ENCODE measurements at regions not wholly inside any gene's neighbourhood (a gene's known extent, or its start where the extent isn't known, plus 50 kb on each side); places are given as distances from the start of the nearest gene placed in this dataset.
"Not testable (repeated sequence)": the region's sequence is repeated elsewhere in the genome, so short reads cannot be mapped to it uniquely, and the experiment has no call there.

GRCh38 chr11:119566319-119566718 lies 143.3 kb upstream of the THY1 start:
- Mint-ChIP-seq H3K4me1 (no peaks in the 10 kb centered on the region), H3K9me3 (peaks cover 1% of the 10 kb centered on the region), H3K4me3 (no peak overlapping the region), H3K27ac (no peak overlapping the region), H3K27me3 (peaks cover 28% of the 10 kb centered on the region), H3K36me3 (no peaks in the 10 kb centered on the region)
- POLR2A ChIA-PET, result no interaction called here
- DNase-seq, result no peak
- ATAC-seq (ENCODE audit: low read depth), result no peak

- H3K36me3 Mint-ChIP-seq; H3K4me1 Mint-ChIP-seq; H3K9me3 Mint-ChIP-seq; H3K4me3 Mint-ChIP-seq; H3K27ac Mint-ChIP-seq; ATAC-seq (ENCODE audit: low read depth); POLR2A ChIA-PET; DNase-seq: not testable (repeated sequence)
- peaks cover 23% of the 10 kb centered on the region for H3K27me3 Mint-ChIP-seq
Observed at GRCh38 chr11:119565693-119566092, 142.7 kb upstream of the THY1 start.

- no peak overlapping the region for H3K4me3 Mint-ChIP-seq
- no peak overlapping the region for H3K27ac Mint-ChIP-seq
- peaks cover 23% of the 10 kb centered on the region for H3K27me3 Mint-ChIP-seq
- H3K36me3 Mint-ChIP-seq, result no peaks in the 10 kb centered on the region
- H3K9me3 Mint-ChIP-seq, result peaks cover 4% of the 10 kb centered on the region
- H3K4me1 Mint-ChIP-seq, result no peaks in the 10 kb centered on the region
- DNase-seq, result no peak
- ATAC-seq (ENCODE audit: low read depth), result no peak
- POLR2A ChIA-PET, result no interaction called here
Observed at GRCh38 chr11:119560961-119561360, 138.0 kb upstream of the THY1 start.

- peaks cover 23% of the 10 kb centered on the region for H3K27me3 Mint-ChIP-seq
- peaks cover 5% of the 10 kb centered on the region for H3K9me3 Mint-ChIP-seq
- DNase-seq, result no peak
- POLR2A ChIA-PET, result no interaction called here
- H3K36me3 Mint-ChIP-seq, result no peaks in the 10 kb centered on the region
- H3K27ac Mint-ChIP-seq, result no peak overlapping the region
- no peak for ATAC-seq (ENCODE audit: low read depth)
- no peaks in the 10 kb centered on the region for H3K4me1 Mint-ChIP-seq
- no peak overlapping the region for H3K4me3 Mint-ChIP-seq
Observed at GRCh38 chr11:119560291-119560690, 137.3 kb upstream of the THY1 start.

- ATAC-seq (ENCODE audit: low read depth), result no peak
- no peak for DNase-seq
- Mint-ChIP-seq H3K27ac (no peak overlapping the region), H3K27me3 (peaks cover 2% of the 10 kb centered on the region), H3K4me3 (no peak overlapping the region), H3K4me1 (no peaks in the 10 kb centered on the region), H3K9me3 (peaks cover 5% of the 10 kb centered on the region), H3K36me3 (no peaks in the 10 kb centered on the region)
- POLR2A ChIA-PET, result no interaction called here
Observed at GRCh38 chr11:119552106-119552485, 129.1 kb upstream of the THY1 start.

GRCh38 chr11:119551420-119552105 lies 128.6 kb upstream of the THY1 start:
- peaks cover 5% of the 10 kb centered on the region for H3K9me3 Mint-ChIP-seq
- DNase-seq (no peak), ATAC-seq (ENCODE audit: low read depth) (no peak)
- POLR2A ChIA-PET, result no interaction called here
- peaks cover 2% of the 10 kb centered on the region for H3K27me3 Mint-ChIP-seq
- no peaks in the 10 kb centered on the region for H3K36me3 Mint-ChIP-seq
- no peak overlapping the region for H3K27ac Mint-ChIP-seq
- no peaks in the 10 kb centered on the region for H3K4me1 Mint-ChIP-seq
- no peak overlapping the region for H3K4me3 Mint-ChIP-seq

- Mint-ChIP-seq H3K4me1 (no peaks in the 10 kb centered on the region), H3K27ac (no peak overlapping the region), H3K36me3 (no peaks in the 10 kb centered on the region), H3K4me3 (no peak overlapping the region), H3K27me3 (peaks cover 2% of the 10 kb centered on the region), H3K9me3 (peaks cover 1% of the 10 kb centered on the region)
- POLR2A ChIA-PET, result no interaction called here
- ATAC-seq (ENCODE audit: low read depth), result no peak
- no peak for DNase-seq
Observed at GRCh38 chr11:119550053-119550752, 127.2 kb upstream of the THY1 start.

GRCh38 chr11:119547511-119547910 lies 124.5 kb upstream of the THY1 start:
- no peak for DNase-seq
- POLR2A ChIA-PET, result no interaction called here
- no peaks in the 10 kb centered on the region for H3K36me3 Mint-ChIP-seq
- H3K27ac Mint-ChIP-seq, result no peak overlapping the region
- H3K4me3 Mint-ChIP-seq, result no peak overlapping the region
- H3K27me3 Mint-ChIP-seq, result peaks cover 6% of the 10 kb centered on the region
- ATAC-seq (ENCODE audit: low read depth), result no peak
- peaks cover 1% of the 10 kb centered on the region for H3K9me3 Mint-ChIP-seq
- no peaks in the 10 kb centered on the region for H3K4me1 Mint-ChIP-seq

- ATAC-seq (ENCODE audit: low read depth) (no peak), DNase-seq (no peak)
- POLR2A ChIA-PET, result no interaction called here
- Mint-ChIP-seq H3K36me3 (no peaks in the 10 kb centered on the region), H3K4me1 (no peaks in the 10 kb centered on the region), H3K27me3 (peaks cover 6% of the 10 kb centered on the region), H3K4me3 (no peak overlapping the region), H3K9me3 (peaks cover 1% of the 10 kb centered on the region), H3K27ac (no peak overlapping the region)
Observed at GRCh38 chr11:119545978-119546915, 123.3 kb upstream of the THY1 start.

GRCh38 chr11:119540370-119541125 lies 117.6 kb upstream of the THY1 start:
- Mint-ChIP-seq H3K27me3 (peaks cover 5% of the 10 kb centered on the region), H3K27ac (no peak overlapping the region), H3K4me3 (no peak overlapping the region), H3K4me1 (no peaks in the 10 kb centered on the region), H3K36me3 (no peaks in the 10 kb centered on the region), H3K9me3 (no peaks in the 10 kb centered on the region)
- no peak for DNase-seq
- POLR2A ChIA-PET, result no interaction called here
- no peak for ATAC-seq (ENCODE audit: low read depth)

GRCh38 chr11:119539583-119539982 lies 116.6 kb upstream of the THY1 start:
- H3K27me3 Mint-ChIP-seq, result peaks cover 5% of the 10 kb centered on the region
- POLR2A ChIA-PET, result no interaction called here

GRCh38 chr11:119538753-119539152 lies 115.8 kb upstream of the THY1 start:
- POLR2A ChIA-PET, result no interaction called here
- H3K9me3 Mint-ChIP-seq, result no peaks in the 10 kb centered on the region
- no peak overlapping the region for H3K4me3 Mint-ChIP-seq
- DNase-seq (no peak), ATAC-seq (ENCODE audit: low read depth) (no peak)
- peaks cover 4% of the 10 kb centered on the region for H3K27me3 Mint-ChIP-seq
- H3K36me3 Mint-ChIP-seq, result no peaks in the 10 kb centered on the region
- no peak overlapping the region for H3K27ac Mint-ChIP-seq
- H3K4me1 Mint-ChIP-seq, result no peaks in the 10 kb centered on the region

More at GRCh38 chr11:119539583-119539982, 116.6 kb upstream of the THY1 start:
- H3K4me1 Mint-ChIP-seq, result no peaks in the 10 kb centered on the region
- H3K9me3 Mint-ChIP-seq, result no peaks in the 10 kb centered on the region
- H3K4me3 Mint-ChIP-seq, result no peak overlapping the region
- no peak overlapping the region for H3K27ac Mint-ChIP-seq
- ATAC-seq (ENCODE audit: low read depth) (no peak), DNase-seq (no peak)
- H3K36me3 Mint-ChIP-seq, result no peaks in the 10 kb centered on the region

All from activated naive CD8-positive, alpha-beta T cell treated with anti-CD3 and anti-CD28 coated beads, Interleukin-2, amount 10 ng/mL, durations not matched to agents 7 days and 5 days (primary cell).